Stimulated activated CD4-positive, alpha-beta T cell treated with anti-CD3 and anti-CD28 coated beads, Interleukin-4, amount 100 ng/mL, for 4 hours (primary cell): ENCODE measurements at regions not wholly inside any gene's neighbourhood (a gene's known extent, or its start where the extent isn't known, plus 50 kb on each side); places are given as distances from the start of the nearest gene placed in this dataset.

ENCODE experiments used
- DNase-seq, 2 experiments: peaks; one replicate each; pipeline ENCODE4 v3.0.0-alpha.2; 2020

GRCh38 chr4:62199291-62199810 lies 999.2 kb downstream of the ADGRL3 start:
- no peak for DNase-seq

DNA sequence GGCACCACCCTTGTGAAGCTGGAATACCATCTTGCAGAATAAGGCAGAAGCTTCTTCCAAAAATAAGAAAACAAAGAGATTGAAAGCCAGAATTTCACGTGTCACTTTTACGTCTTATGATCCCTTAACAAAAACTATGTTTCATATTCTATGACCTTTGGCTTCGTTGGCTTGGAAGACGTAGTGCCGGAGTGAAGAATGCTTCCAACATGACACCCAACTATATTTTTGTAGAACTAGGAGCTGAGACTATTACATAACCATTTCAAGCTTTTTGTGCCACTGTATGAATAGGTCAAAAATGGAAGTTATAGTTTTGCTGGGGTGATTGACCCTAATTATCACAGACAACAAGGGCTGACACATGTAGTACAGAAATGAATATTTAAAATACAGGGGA lies 996.2 kb downstream of the ADGRL3 start:
- no peak for DNase-seq

GRCh38 chr4:62194342-62194741 lies 994.2 kb downstream of the ADGRL3 start:
- DNase-seq = no peak

DNA sequence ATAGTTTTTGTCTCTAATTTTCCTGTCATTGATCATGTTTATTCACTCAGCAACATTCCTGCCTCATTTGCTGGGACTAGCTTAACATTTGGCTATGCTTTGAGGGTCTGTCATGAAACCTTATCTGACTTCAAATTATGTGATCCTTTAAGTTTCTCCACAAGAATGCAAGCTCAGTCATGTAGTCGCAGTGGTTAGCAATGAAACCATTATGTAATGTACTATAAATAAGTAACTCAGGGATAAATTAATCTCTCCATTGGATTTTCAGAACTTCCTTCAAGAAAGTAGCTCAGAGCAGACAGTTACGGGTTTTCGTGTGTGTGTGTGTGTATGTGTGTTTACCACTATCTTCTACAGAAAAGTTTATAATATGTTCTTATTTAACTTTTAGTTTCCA lies 993.6 kb downstream of the ADGRL3 start:
- DNase-seq = no peak

- no peak for DNase-seq
Observed at GRCh38 chr4:62191451-62192240, 991.5 kb downstream of the ADGRL3 start.

GRCh38 chr4:62170235-62170634 lies 970.1 kb downstream of the ADGRL3 start:
- DNase-seq = no peak

- DNase-seq = no peak
Observed at GRCh38 chr4:62168681-62169080, 968.6 kb downstream of the ADGRL3 start.

DNA sequence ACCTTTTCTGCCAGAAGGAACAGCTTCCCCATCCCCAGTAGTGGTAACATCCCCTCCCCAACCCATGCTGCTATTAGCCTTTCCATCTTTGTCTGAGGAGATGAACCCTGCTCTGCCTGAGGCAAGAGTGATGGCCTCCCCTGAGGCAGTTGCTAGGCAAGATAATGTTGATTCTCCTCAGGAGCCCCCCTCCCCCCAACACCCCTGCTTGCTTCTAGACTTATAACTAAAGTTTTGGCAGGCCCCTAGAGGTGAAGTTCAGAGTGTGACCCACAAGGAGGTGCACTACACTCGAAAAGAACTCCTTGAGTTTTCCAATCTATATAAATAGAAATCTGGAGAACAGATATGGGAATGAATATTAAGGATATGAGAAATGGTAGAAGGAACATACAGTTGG lies 962.5 kb downstream of the ADGRL3 start:
- DNase-seq = no peak

GRCh38 chr4:62161446-62161845 lies 961.3 kb downstream of the ADGRL3 start:
- DNase-seq = no peak

DNA sequence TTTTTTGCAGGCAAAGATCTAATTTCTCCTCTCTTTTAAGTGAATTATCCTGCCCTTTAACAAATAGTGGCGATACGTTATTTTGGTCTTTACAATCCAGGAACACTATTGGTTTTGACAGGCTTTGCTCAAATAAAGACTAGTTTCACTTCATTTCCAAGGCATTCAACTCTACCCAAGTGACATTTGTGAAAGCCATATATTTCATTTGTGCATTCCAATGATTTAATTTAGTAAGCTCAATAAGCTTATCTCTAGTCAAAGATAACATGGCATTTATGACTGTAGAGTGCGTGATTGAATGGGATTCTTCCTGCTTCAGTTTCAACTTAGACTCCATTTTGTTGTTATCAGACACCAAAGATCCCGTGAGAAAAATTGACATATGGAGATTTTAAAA lies 959.8 kb downstream of the ADGRL3 start:
- no peak for DNase-seq

DNA sequence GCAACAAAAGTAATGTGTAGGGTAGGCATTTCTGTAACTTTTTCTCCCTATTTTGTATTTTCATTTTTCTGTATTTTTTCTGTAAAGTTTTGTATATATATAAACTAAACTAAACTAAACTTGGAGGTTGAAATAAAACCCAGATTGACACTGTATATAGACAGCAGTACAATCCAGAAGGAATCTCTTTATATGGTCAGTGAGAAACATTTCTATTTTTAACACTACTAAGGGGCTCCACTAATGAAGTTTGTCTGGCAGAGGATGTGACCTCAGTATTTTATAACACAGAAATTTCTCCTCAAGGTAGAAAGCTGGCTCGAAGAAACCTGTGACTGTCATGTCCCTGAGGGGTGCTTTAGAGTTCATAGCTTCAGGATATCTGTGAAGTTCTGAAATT lies 959.2 kb downstream of the ADGRL3 start:
- no peak for DNase-seq

- no peak for DNase-seq
Observed at GRCh38 chr4:62156205-62156604, 956.1 kb downstream of the ADGRL3 start.

DNA sequence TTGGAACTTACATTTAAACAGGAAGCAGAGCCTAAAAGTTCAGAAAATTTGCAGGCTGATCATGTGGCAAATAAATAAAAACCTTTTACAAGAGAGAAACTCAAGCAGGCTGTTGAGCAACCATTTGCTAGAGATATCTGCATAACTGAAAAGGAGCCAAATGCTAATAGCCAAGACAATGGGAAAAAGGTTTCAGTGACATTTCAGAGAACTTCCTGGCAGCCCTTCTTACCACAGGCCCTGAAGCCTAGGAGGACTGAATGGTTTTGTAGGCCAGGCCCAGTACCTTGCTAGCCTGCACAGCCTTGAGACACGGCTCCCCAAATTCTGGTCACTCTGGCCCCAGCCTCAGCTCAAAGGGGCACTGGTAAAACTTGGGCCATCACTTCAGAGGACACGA lies 945.1 kb downstream of the ADGRL3 start:
- DNase-seq = no peak

DNA sequence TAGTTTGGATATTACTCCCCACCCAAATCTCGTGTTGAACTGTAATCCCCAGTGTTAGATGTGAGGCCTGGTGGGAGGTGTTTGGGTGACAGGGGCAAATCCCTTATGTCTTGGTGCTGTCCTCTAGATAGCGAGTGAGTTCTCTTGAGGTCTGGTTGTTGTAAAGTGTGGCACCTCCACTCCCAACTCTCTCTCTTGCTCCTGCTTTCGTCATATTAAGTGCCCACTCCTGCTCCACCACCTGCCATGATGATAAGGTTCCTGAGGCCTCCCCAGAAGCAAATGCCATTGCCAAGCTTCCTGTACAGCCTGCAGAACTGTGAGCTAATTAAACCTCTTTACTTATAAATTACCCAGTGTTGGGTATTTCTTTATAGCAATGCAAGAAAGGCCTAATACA lies 944.3 kb downstream of the ADGRL3 start:
- no peak for DNase-seq

- DNase-seq = no peak
Observed at GRCh38 chr4:62135565-62136156, 935.5 kb downstream of the ADGRL3 start.

- no peak for DNase-seq
Observed at GRCh38 chr4:62133977-62134376, 933.9 kb downstream of the ADGRL3 start.

DNA sequence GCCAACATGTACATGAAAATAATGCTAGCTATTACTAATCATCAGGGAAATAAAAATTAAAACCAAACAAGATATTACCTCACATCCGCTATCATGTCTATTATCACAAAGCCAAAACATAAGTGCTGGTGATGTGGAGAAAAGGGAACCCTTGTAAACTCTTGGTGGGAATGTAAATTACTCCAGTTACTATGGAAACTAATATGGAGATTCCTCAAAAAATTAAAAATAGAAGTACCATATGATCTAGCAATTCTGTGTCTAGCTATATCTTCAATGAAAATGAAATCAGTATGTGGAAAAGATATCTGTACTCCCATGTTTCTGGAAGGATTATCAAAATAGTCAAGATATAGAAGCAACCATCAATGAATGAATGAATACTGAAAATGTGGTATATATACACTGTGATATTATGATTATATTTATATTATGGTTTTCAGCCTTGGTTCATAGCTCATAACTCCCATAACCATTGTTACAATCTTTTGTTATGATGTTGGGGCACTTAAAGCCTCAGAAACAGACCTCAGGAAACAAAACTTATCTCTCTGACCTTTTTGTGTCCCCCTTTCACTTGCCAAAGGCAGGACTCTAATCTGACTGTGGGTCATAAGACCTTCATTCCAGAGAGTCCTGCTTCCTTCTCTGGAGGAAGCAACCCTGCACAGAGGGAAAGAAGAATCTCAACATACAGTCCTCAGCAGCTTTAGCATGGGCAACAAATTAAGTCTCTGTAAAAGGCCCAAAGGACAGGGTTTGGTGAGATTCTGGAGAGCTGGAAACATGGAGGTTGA lies 933.2 kb downstream of the ADGRL3 start:
- no peak for DNase-seq

- no peak for DNase-seq
Observed at GRCh38 chr4:62131049-62131448, 930.9 kb downstream of the ADGRL3 start.

DNA sequence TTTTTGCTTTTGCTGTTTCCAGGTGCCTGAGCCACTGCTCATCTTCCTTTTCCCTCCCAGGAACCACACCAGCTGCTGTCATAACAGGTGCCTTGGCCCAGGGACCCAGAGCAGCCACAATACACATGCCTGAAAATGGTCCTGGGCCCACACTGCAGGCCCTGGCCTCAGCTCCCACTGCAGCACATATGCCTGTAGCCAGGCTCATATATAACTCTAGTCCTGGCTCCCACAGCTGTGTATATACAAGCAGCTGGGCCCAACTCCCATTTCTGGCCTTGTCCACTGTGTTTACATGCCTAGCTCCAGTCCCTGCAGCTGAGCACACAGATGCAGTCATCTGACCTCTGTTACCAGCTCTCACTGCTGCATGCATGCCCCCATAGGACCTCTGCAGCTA lies 930.5 kb downstream of the ADGRL3 start:
- DNase-seq = no peak

GRCh38 chr4:62130230-62130629 lies 930.1 kb downstream of the ADGRL3 start:
- no peak for DNase-seq
